Activated CD4-positive, alpha-beta T cell treated with anti-CD3 and anti-CD28 coated beads, Interleukin-10, Interleukin-2, amounts not matched to agents 100 ng/mL and 50 ng/mL, durations not matched to agents 16 hours and 8 hours (primary cell): ENCODE measurements at regions not wholly inside any gene's neighbourhood (a gene's known extent, or its start where the extent isn't known, plus 50 kb on each side); places are given as distances from the start of the nearest gene placed in this dataset.

Experiments
- DNase-seq: peaks from one replicate; pipeline ENCODE4 v3.0.0-alpha.2; 2020

DNA sequence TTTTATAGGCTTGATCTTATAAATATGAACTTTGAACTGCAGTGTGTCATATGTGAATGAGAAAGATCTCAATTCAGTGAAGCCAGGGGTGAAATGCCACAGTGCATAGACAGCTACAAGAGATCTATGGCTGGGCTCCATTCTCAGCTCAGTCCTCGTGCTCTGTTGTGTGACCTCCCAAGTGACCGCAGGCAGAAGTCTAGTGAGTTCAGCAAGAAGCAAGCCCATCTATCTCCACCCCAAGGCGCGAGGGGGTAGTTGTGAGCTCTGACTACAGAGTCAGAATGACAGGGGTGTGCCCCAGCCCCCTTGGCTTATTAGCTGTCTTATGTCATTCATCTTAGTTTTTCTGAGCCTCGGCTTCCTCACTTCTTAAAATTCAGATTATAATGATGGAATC is 378.3 kb downstream of the FBXW7 start:
- no peak for DNase-seq

DNA sequence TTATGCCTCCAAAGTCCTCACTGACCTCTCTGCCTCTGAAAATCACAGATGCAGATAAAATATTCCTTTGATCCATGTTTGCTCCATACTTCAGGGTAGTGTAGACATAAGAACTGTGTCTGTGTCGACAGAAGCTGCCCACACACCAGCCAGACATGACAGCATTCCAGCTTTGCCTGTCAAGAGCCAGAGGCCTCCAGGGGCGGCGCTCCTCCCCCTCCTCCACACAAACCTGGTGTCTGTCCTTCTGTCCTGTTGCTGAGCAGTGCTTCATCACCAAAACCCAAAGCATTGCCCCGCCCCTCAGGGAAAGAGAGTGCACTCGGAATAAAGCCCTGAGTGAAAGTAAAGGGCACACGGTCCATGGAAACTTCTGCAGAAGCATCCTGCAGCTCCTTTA is 379.4 kb downstream of the FBXW7 start:
- no peak for DNase-seq

DNA sequence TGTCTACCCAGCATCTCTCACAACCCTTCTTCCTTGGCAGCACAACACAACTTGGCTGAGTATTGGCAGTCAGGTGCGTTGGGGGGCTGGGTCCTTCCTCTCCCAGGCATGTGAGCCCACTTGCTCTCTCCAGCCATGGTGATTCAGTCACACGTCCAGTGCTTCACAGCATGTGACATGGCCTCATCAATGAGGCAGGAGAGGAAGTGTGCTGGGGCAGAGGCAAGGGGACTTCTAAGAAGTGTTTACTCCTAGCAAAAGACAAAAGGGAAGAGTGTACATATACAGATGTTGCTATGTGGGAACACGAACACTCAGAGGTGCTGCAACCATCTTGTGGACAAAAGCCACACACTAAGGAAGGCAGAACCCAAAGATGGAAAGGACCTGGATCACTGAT is 380.8 kb downstream of the FBXW7 start:
- no peak for DNase-seq

DNA sequence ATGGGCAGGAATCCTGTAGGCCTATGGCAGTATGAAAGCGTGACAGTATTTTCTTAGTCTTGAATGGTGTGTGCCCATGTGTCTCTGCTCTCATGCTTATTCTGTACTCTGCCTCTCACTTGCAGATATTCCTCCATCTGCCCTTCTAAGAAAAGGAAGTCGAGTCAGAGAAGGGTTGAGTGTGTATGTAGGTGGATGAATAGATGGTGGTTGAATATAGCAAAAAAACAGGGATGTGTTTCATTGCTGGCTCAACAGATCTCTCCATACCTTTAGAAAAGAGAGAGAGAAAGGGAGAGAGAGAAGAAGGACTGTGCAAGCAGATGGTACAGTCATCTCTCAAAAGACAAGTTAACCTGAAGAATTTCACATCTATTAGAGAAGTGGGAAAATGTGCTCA is 381.5 kb downstream of the FBXW7 start:
- no peak for DNase-seq

DNA sequence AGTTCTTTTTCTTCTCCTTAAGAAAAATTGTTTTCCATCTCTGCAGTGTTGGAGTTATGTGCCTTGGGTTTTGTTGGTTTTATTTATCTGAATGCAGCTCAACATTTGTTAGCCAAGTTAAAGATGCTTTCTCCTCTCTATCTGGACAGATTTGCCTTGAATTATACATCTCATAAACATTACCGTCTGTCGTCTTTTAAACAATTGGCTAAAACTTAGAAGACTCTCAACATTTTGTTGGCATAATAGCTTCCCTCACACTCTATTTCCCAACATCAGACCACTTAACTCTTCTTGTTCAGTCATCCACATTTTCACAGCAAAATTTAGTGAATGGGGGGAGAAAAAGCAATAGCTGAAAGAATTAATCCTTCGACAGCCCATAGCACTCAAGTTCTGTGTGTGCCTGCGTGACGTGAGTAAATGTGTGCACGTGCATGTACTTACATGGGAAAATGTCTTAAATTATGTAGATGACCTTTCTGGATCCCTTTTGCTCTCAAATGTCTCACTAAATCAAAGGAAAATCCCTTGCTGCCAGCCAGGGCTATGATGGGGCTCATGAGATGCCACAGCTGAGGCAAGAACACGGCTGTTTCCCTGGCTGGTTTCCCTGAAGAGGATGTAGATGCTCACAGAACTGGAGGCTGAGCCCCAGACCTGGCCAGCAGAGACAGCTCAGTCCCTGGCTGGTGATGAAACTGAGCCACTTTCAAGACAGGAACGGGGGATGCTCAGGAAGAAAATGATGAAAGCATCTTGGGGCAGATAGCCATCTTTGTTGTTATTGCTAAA is 382.2 kb downstream of the FBXW7 start:
- DNase-seq = no peak

DNA sequence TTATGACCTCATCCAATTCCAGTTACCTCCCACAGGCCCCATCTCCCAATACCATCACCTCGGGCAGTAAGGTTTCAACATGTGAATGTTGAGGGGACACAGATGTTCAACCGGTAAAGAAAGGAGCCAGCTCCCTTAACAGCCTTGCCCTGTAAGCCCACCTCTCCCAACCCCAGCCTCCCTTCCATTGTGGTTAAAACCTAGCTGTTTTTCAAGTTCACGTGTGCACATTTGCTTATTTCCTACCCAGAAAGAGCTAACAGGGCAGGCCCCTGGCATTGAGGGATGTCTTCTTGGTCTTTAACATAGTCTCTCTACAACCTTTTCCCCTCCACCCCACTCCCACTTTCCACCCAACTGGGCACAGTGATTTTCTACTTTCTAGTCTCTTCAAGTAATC is 385.7 kb downstream of the FBXW7 start:
- DNase-seq = no peak

- DNase-seq = no peak
Observed at GRCh38 chr4:152149745-152150144, 386.1 kb downstream of the FBXW7 start.

- no peak for DNase-seq
Observed at GRCh38 chr4:152148057-152148456, 387.2 kb upstream of the GATB start.

GRCh38 chr4:152146244-152146643 is 385.4 kb upstream of the GATB start:
- DNase-seq = no peak

GRCh38 chr4:152143806-152144205 is 383.0 kb upstream of the GATB start:
- no peak for DNase-seq

DNA sequence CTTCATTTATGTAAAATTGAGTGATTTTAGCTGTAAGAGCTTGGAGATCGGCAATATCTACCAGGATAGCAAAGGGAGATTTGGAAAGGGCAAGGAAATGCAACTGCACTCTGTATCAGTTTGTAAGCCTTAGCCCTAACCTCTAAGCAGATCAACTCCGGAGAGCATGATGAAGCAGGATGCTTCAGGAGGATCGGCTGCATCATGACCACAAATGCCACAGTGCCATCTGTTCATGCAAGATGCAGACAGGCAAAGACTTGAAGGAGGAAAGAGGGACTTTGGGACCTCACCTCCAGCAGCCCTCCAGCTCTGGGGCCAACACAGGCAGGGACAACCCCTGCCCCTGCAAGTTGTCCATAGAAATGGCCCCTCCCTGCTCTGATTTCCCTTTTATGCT is 377.6 kb upstream of the GATB start:
- DNase-seq = peak; percentile 22

DNA sequence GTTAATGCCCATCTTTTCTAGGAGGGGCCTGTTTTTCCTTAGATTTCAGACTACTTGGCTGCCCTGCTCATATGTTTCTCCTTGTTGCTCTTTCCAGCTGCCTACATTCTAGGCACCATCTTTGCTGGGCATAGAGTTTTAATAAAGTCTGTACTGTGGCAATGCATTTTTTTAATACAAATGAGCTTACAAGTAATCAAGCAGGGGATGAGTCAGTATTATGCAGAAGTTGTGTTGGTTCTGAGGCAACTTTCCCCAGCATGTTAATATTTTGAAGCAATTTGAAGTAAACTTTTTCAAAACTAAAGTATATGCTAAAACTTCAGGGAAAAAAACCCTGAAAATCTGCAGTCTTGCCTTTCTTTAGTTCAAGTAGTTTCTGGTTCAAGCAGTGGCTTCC is 372.0 kb upstream of the GATB start:
- DNase-seq = no peak

- DNase-seq = no peak
Observed at GRCh38 chr4:152128356-152128755, 367.5 kb upstream of the GATB start.

GRCh38 chr4:152126238-152126637 is 365.4 kb upstream of the GATB start:
- no peak for DNase-seq

DNA sequence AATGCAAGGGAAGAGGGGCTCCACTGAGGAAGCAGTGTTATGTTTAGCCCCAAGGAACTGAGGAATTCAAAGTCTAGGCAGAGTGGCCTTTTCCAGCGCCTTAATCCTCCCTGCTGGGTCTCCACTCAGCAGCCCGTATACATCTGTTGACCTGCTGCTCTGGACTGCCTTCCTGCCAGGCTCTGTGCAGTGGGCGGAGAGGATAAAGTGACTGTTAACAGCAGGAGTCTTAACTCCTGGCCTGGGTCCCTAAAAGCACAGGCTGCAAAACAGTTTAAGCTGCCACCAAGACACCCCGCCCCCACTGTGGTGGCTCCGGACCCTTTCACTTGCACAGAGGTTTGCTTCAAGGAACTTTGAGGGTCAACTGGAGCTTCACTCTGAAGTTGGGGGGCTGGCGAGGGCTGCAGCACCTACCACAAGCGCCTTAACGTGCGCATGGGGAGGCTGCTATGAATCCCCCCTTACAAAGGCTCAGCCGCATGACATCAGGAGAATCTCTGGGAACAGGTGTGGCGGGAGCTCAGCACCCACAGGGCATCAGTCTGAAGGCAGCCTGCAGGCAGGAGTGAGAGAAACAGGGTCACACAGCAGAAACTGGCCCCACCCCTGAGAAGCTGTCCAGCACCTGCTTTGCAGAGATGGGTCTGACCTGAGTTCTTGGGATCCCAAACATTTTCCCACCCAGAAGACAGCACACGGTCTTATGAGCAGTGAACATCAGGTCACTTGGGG is 358.2 kb upstream of the GATB start:
- DNase-seq = no peak

GRCh38 chr4:152117933-152118507 is 357.2 kb upstream of the GATB start:
- no peak for DNase-seq

GRCh38 chr4:152117520-152117919 is 356.7 kb upstream of the GATB start:
- DNase-seq = no peak

GRCh38 chr4:152117054-152117453 is 356.2 kb upstream of the GATB start:
- no peak for DNase-seq

- DNase-seq = peak; percentile 15
Observed at GRCh38 chr4:152115794-152116193, 355.0 kb upstream of the GATB start.

DNA sequence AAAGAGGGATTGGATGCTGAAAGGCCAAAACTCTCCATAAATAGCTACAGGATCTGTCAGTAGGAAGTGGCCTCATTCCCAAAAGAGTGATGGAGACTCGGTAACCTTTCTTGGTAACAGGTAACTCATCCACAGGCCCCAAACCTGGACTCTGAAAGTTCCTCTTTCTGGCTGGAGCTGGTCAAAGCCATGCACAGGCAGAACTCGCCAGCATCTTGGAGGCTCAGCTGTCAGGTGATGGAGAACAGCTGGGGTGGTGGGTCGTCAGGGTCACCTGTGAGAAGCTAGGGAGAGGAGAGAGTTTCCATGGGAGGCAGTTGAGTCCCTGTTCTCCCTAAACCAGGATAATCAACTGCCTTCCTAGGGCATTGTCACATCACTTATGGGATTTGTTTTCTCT is 354.3 kb upstream of the GATB start:
- DNase-seq = no peak

GRCh38 chr4:152114562-152114961 is 353.8 kb upstream of the GATB start:
- DNase-seq = no peak

DNA sequence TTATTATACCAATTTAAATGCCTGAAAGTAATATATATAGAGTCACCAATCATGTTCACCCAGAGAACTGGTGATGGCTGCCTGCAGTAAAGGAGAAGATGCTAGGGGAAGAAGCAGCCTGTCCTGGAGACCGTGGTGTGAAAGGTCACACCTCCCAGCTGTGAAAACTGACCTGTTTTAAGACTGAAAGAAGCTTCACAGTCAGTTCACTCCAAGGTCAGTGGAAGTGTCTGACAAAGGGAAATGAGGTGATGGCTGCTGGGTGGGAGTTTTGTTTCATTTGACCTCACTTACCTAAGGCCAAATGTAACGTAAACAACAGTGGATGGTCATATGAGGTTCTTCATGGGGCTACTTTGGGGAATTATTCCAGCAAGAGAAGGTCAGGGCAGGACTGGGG is 352.1 kb upstream of the GATB start:
- DNase-seq = no peak

- DNase-seq = no peak
Observed at GRCh38 chr4:152112190-152112589, 351.4 kb upstream of the GATB start.

GRCh38 chr4:152110780-152111179 is 350.0 kb upstream of the GATB start:
- no peak for DNase-seq
